Prostate gland (tissue), 2 donors: ENCODE measurements at regions not wholly inside any gene's neighbourhood (a gene's known extent, or its start where the extent isn't known, plus 50 kb on each side); places are given as distances from the start of the nearest gene placed in this dataset.

ENCODE experiments used
- POLR2A ChIP-seq: fragments of 450-650 bp; IDR thresholded peaks from one replicate; pipeline ENCODE4 v1.6.1; 2016; ENCODE audit warnings: antibody characterized with exemption, mild to moderate bottlenecking
- POLR2AphosphoS5 ChIP-seq: sonication (generic); formaldehyde crosslinking; IDR thresholded peaks from one replicate; pipeline ENCODE4 v1.6.1; 2017; ENCODE audit warnings: antibody characterized with exemption
- TF ChIP-seq, protein P1 (sequence below), 4 experiments: fragments of 200-600 bp in 2 of 4; fragments of 450-650 bp in 2 of 4; sonication (generic) in 2 of 4; IDR thresholded peaks; 1 replicate in 3 of 4; 2 replicates in 1 of 4; pipeline ENCODE4 v1.5.1; 2016 to 2019; ENCODE audit warnings: antibody characterized with exemption in 4 of 4, mild to moderate bottlenecking in 2 of 4, moderate library complexity in 2 of 4

DNA sequence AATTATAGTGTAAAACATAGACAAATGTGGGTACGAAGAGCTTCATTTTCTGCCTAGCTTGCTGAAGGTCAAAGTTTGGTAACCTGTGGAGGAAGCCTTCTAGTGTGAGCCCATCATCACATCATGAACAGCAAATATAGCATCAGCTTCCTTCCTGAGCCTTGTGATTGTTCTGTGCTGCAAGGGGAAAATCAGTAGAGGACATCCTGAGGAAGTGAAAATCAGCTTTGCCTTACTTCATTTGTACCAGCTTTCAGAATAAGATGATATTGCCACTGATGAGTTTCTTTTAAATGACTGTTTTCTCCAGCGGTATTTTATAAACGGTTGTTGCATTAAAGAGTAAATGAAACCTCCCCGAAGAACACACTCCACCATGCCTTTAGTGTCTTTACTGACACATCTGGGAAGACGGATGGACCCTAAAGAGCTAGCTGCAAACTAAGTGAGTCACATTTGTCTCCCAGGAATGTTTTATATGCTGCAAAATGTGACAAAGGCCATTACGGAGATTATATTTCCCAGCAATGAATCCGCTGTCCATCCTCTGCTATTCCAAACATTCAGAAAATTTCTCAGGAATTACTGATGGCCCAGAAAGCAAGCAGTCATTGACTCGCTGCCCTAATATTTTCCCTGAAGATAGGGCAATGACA lies 1272.8 kb downstream of the SUCLG1 start:
- TF ChIP-seq, protein P1, sequence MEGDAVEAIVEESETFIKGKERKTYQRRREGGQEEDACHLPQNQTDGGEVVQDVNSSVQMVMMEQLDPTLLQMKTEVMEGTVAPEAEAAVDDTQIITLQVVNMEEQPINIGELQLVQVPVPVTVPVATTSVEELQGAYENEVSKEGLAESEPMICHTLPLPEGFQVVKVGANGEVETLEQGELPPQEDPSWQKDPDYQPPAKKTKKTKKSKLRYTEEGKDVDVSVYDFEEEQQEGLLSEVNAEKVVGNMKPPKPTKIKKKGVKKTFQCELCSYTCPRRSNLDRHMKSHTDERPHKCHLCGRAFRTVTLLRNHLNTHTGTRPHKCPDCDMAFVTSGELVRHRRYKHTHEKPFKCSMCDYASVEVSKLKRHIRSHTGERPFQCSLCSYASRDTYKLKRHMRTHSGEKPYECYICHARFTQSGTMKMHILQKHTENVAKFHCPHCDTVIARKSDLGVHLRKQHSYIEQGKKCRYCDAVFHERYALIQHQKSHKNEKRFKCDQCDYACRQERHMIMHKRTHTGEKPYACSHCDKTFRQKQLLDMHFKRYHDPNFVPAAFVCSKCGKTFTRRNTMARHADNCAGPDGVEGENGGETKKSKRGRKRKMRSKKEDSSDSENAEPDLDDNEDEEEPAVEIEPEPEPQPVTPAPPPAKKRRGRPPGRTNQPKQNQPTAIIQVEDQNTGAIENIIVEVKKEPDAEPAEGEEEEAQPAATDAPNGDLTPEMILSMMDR (IDR thresholded peaks at IDR 0.05) = no peak
- TF ChIP-seq POLR2A = no peak
- TF ChIP-seq POLR2AphosphoS5 = no peak
